ENCODE measurements at regions not wholly inside any gene's neighbourhood (a gene's known extent, or its start where the extent isn't known, plus 50 kb on each side); places are given as distances from the start of the nearest gene placed in this dataset.

DNA sequence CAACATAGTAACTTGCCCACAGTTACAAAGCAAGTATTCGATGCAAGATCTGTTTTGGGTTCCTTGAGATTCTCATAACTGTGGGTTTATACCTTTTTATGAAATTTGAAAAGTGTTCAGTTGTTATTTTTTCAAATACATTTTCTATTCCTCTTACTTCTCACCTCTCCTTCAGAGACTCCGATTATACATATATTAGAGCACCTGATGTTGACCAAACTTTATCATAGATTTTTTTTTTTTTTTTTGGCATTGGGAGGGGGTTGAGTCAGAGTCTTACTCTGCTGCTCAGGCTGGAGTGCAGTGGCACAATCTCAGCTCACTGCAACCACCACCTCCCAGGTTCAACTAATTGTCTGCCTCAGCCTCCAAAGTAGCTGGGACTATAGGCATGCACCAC is 51.3 kb upstream of the RBBP6 start:
- Histone ChIP-seq H3K4me1 (ENCODE audit: control insufficient read depth in 1 of 2, extremely low read depth in 1 of 2, insufficient read depth in 2 of 2, low read length in 2 of 2) (no peaks in the 10 kb centered on the region), H3K27me3 (replicated peaks in 1 of 2; ENCODE audit: control insufficient read depth in 2 of 2, extremely low read depth in 1 of 2, insufficient read depth in 2 of 2, low read length in 1 of 2) (peaks cover 0 to 14% of the 10 kb centered on the region in 2 experiments), H3K36me3 (ENCODE audit: control insufficient read depth in 2 of 2, extremely low read depth in 1 of 2, insufficient read depth in 1 of 2, low read length in 1 of 2) (no peaks in the 10 kb centered on the region), H3K27ac (ENCODE audit: low read length) (no peak overlapping the region), H3K4me3 (ENCODE audit: control insufficient read depth in 1 of 2, extremely low read depth in 1 of 2, low read length in 1 of 2) (no peak overlapping the region), H3K9me3 (no peaks in the 10 kb centered on the region)
- WGBS (ENCODE audit: insufficient coverage) = no CpG with 5 or more reads among the region's 2 CpGs
- POLR2A ChIA-PET = no interaction called here
- no peaks in the 10 kb centered on the region for H3K4me1 Mint-ChIP-seq
- H3K9me3 Mint-ChIP-seq = peaks cover 0 to 7% (median 7%) of the 10 kb centered on the region in 3 donors
- no peak overlapping the region for H3K4me3 Mint-ChIP-seq
- H3K27me3 Mint-ChIP-seq = peaks cover 9 to 15% of the 10 kb centered on the region in 2 donors
- CTCF ChIA-PET = no interaction called here
- H3K36me3 Mint-ChIP-seq = no peaks in the 10 kb centered on the region
- H3K27ac Mint-ChIP-seq = no peak overlapping the region
- DNase-seq (no peak), ATAC-seq (replicated peaks in 1 of 4) (no peak)

All from T-cell (primary cell).